Activated CD4-positive, alpha-beta T cell treated with anti-CD3 and anti-CD28 coated beads, Interleukin-2, amount 50 U/mL, for 48 hours (primary cell): ENCODE measurements at regions not wholly inside any gene's neighbourhood (a gene's known extent, or its start where the extent isn't known, plus 50 kb on each side); places are given as distances from the start of the nearest gene placed in this dataset.
"Not testable (repeated sequence)": the region's sequence is repeated elsewhere in the genome, so short reads cannot be mapped to it uniquely, and the experiment has no call there.

Source experiments
- DNase-seq, 2 experiments: peaks; one replicate each; pipeline ENCODE4 v3.0.0-alpha.2; 2020

DNA sequence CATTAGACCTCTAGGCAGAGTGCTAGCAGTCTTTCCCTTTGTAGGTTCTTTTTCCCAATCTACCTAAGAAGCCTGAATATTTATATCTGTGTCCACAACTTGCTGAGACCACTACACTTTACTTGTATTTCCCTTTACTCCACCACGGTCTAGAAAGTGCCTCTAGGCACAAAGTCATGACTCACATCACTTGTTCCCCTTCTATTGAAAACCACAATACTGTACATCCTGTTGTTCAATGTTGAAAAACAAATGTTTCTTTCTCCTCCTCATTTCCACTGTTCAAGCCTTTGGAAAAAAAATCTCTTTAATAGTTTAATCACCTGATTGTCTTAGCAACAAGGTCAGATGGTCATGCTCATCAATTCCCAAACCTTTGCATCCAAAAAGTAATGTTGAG is 326.7 kb downstream of the GUCY2F start:
- no peak for DNase-seq

- not testable (repeated sequence) for DNase-seq
Observed at GRCh38 chrX:109144173-109144572, 337.7 kb downstream of the GUCY2F start.

- DNase-seq, result no peak
Observed at GRCh38 chrX:109140463-109140862, 341.4 kb downstream of the GUCY2F start.

- no peak for DNase-seq
Observed at GRCh38 chrX:109134777-109135176, 347.1 kb downstream of the GUCY2F start.

- no peak for DNase-seq
Observed at GRCh38 chrX:109125304-109125703, 356.6 kb downstream of the GUCY2F start.

GRCh38 chrX:109089359-109089758 is 353.0 kb upstream of the IRS4 start:
- no peak for DNase-seq

GRCh38 chrX:109077788-109078187 is 341.4 kb upstream of the IRS4 start:
- no peak for DNase-seq

GRCh38 chrX:109054181-109054581 is 317.8 kb upstream of the IRS4 start:
- DNase-seq, result peak; percentile 6 to 11

DNA sequence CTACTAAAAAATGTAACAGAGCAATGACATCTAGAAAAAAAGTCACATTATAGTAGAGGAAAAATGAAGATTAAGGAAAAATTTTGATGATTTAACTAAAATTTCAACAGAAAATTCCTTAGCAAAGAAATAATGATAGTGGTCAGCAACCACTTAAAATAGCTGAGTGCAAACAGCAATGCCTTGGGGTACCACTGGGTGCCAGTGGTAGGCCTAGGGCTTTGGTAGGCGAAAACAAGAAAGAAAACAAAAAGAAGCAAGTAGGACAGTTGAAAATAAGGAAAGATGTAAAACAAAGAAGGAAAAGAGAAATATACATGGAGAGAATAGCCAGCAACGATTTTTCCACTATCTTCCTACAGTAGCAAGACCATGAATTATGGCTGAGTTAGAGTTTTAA is 313.5 kb upstream of the IRS4 start:
- DNase-seq, result no peak

GRCh38 chrX:109049416-109049815 is 313.1 kb upstream of the IRS4 start:
- DNase-seq, result no peak

DNA sequence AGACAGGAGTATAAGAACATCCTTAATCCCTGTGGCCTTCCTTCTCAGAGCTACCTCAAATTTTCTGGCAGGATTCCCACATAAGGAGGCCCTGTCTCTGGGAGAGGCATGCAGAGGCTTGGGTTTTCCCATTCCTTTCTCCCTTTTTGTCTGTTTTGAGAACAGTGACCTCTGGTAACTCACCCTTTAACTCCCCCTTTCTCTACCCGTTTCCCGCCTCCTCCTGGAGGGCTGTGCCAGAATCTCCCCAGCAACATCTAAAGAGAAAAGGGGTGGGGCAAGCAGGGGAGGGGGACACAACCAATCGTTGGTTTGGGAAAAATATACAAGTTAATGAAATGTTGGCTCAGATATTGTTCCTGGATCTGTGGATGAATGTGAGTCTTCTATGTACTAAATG is 303.7 kb upstream of the IRS4 start:
- DNase-seq, result no peak

- no peak for DNase-seq
Observed at GRCh38 chrX:109036624-109037023, 300.3 kb upstream of the IRS4 start.

- no peak for DNase-seq
Observed at GRCh38 chrX:108993909-108994308, 257.5 kb upstream of the IRS4 start.

DNA sequence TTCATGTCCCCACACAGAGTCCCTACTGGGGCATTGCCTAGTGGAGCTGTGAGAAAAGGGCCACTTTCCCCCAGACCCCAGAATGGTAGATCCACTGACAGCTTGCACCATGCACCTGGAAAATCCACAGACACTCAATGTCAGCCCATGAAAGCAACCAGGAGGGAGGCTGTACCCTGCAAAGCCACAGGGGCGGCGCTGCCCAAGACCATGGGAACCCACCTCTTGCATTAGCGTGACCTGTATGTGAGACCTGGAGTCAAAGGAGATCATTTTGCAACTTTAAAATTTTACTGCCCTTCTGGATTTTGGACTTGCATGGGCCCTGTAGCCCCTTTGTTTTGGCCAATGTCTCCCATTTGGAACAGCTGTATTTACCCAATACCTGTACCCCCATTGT is 236.5 kb upstream of the IRS4 start:
- not testable (repeated sequence) for DNase-seq

DNA sequence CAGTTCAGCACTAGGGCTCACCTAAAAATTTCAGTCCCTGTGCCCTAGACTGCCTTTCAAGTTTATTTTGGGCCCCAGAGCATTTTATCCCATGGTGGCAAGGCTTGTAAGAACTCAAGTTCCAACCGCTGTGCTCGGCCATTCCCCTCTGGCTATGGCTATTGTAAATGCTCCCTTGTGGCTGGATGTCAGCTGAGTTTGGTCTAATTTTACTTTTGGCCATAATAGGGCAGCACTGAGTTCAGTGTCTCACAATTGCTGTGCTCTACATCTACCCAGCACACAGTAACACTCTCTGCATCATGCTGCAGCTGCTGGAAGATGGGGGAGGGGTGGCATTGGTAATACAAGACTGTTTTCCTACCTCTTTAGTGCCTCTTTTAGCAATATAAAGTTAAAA is 210.8 kb upstream of the IRS4 start:
- DNase-seq, result no peak

- no peak for DNase-seq
Observed at GRCh38 chrX:108946531-108946930, 210.2 kb upstream of the IRS4 start.

GRCh38 chrX:108945883-108946523 is 209.6 kb upstream of the IRS4 start:
- DNase-seq, result no peak

DNA sequence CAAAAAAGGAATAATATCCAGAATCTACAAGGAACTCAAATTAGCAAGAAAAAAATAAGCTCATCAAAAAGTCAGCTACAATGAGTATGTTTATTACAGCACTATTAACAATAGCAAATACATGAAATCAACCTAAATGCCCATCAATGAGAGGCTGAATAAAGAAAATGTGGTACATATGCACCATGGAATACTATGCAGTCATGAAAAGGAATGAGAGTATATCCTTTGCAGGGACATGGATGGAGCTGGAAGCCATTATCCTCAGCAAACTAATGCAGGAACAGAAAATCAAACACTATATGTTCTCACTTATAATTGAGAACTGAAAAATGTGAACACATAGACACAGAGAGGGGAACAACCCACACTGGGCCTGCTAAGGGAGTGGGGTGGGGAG is 178.4 kb upstream of the IRS4 start:
- no peak for DNase-seq

DNA sequence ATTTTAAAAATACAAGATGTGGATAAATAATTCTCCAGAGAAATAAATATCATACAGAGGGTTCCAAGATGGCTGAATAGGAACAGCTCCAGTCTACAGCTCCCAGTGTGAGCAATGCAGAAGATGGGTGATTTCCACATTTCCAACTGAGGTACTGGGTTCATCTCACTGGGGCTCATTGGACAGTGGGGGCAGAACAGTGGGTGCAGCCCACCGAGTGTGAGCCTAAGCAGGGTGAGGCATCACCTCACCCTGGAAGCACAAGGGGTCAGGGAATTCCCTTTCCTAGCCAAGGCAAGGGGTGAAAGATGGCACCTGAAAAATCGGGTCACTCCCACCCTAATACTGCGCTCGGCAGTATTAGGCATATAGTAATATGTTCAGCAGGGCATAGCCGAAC is 167.5 kb upstream of the IRS4 start:
- not testable (repeated sequence) for DNase-seq

DNA sequence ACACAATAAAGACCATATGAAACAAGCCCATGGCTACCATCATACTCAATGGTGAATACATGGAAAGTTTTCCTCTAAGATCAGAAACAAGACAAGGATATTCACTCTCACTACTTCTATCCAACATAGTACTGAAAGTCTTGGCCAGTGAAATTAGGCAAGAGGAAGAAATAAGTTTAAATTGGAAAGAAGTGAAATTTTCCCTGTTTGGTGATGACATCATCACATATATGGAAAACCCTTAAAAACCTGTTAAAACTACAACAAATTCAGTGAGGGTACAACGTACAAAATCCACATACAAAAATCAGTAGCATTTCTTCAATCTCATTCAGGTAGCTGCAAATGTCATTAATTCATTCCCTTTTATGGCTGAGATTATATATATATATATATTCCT is 164.0 kb upstream of the IRS4 start:
- DNase-seq, result no peak

- DNase-seq, result not testable (repeated sequence)
Observed at GRCh38 chrX:108896349-108896748, 160.0 kb upstream of the IRS4 start.

DNA sequence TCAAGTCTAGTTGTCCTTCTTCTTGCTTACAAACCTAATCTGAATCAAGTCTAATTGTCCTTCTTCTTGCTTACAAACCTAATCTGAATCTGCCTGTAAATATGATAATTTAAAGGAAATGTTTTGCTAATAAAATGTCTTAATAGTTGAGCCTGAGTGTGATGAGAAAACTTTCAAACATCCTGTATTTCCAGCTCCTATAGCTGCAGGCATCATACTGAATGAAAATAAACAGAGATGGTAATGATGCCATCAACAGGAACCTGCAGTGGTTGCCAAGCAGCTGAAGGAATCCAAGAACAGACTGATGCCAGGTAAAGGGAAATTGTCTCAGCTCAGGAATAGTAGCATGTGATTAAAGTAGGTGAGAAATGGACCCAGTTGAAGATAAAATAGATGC is 156.1 kb upstream of the IRS4 start:
- no peak for DNase-seq

- no peak for DNase-seq
Observed at GRCh38 chrX:108875548-108875947, 139.2 kb upstream of the IRS4 start.

- DNase-seq, result not testable (repeated sequence)
Observed at GRCh38 chrX:108843039-108843438, 106.7 kb upstream of the IRS4 start.

DNA sequence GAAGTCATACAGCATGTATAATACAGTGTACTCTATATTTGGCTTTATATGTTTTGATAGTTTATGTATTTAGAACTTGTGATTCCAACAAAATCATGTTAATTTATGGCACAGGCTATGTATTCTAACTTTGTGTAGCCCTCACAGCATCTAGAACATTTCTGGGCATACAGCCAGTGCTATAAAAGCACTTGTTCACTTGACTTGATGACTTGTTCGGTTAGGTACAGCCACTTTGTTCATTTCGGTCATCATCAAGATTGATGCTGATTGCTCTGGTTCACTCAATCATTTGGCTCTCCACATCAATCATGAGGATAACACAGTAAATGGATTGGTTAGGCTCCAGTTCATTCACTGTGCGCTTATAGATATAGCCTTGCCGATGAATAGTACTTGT is 97.6 kb upstream of the IRS4 start:
- DNase-seq, result no peak

- DNase-seq, result no peak
Observed at GRCh38 chrX:108811891-108812290, 75.5 kb upstream of the IRS4 start.
